ENCODE measurements at regions not wholly inside any gene's neighbourhood (a gene's known extent, or its start where the extent isn't known, plus 50 kb on each side); places are given as distances from the start of the nearest gene placed in this dataset.

DNA sequence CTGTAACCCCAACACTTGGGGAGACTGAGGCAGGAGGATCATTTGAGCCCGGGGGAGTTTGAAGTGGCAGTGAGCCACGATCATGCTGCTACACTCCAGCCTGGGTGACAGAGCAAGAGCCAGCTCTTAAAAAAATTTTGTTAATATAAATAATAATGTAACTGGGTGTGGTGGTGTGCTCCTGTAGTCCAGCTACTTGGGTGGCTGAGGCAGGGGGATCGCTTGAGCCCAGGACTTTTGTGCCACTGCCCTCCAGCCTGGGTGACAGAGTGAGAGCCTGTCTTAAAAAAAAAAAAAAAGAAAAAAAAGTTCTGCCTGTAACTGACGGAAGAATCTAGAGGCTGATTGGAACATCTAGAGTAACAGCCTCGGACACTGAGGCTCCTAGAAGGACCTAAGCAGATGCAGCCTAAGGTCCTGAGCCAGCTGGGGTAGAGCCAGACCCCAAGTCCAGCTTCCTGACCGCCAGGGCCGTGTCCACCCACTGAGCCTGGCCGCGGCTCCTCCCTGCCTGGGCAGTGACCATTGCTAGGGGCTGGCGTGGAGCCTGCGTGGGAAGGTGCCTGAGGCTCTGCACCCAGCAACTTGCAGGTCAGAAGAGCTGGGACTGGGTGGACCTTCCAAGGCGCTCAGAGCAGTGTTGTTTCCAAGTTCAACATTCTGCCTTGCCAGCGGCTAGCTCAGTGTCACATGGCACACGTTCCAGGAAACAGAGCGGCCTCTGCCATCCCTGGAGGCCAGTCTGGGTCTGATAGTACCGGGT is 209.4 kb upstream of the CIBAR2 start:
- TF ChIP-seq EZH2 (IDR thresholded peaks at IDR 0.05; ENCODE audit: insufficient read depth, low read length), result no peak
- TF ChIP-seq, protein P1, sequence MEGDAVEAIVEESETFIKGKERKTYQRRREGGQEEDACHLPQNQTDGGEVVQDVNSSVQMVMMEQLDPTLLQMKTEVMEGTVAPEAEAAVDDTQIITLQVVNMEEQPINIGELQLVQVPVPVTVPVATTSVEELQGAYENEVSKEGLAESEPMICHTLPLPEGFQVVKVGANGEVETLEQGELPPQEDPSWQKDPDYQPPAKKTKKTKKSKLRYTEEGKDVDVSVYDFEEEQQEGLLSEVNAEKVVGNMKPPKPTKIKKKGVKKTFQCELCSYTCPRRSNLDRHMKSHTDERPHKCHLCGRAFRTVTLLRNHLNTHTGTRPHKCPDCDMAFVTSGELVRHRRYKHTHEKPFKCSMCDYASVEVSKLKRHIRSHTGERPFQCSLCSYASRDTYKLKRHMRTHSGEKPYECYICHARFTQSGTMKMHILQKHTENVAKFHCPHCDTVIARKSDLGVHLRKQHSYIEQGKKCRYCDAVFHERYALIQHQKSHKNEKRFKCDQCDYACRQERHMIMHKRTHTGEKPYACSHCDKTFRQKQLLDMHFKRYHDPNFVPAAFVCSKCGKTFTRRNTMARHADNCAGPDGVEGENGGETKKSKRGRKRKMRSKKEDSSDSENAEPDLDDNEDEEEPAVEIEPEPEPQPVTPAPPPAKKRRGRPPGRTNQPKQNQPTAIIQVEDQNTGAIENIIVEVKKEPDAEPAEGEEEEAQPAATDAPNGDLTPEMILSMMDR (IDR thresholded peaks at IDR 0.05; ENCODE audit: insufficient read depth, low read depth, low read length), result no peak
